Breast epithelium (tissue), 3 donors: ENCODE measurements at regions not wholly inside any gene's neighbourhood (a gene's known extent, or its start where the extent isn't known, plus 50 kb on each side); places are given as distances from the start of the nearest gene placed in this dataset.

Experiments used
- POLR2A ChIP-seq: fragments of 450-650 bp; IDR thresholded peaks from one replicate; pipeline ENCODE4 v1.6.1; 2016; ENCODE audit warnings: antibody characterized with exemption, mild to moderate bottlenecking, moderate library complexity
- POLR2AphosphoS5 ChIP-seq, 3 donors: sonication (generic); formaldehyde crosslinking; IDR thresholded peaks; one replicate each; pipeline ENCODE4 v1.6.1; 2017; ENCODE audit warnings: antibody characterized with exemption in 3 of 3
- TF ChIP-seq, protein P1 (sequence below), 3 donors: fragments of 450-650 bp; IDR thresholded peaks; one replicate each; pipeline ENCODE4 v1.5.1; 2016 to 2017; ENCODE audit warnings: antibody characterized with exemption in 3 of 3, mild to moderate bottlenecking in 3 of 3, moderate library complexity in 3 of 3

DNA sequence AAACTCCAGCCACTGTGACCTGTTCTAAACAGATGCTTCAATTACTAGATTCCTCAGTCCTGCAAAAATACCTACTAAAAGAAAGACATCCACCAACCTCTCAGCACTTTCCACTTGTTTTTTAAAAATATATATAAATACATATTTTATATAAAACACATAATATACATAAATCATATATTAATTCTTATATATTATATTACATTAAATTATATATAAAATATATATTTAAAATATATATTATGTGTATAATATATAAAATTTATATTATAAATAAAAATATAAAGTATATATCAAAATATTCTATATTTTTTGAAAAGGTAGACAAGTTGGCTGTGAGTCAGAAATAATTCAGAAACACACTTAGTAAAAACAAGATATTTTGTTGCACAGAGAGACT is 2371.8 kb upstream of the ACO1 start:
- TF ChIP-seq POLR2A (no peak), POLR2AphosphoS5 (IDR thresholded peaks at IDR 0.05) (no peak)
- TF ChIP-seq, protein P1, sequence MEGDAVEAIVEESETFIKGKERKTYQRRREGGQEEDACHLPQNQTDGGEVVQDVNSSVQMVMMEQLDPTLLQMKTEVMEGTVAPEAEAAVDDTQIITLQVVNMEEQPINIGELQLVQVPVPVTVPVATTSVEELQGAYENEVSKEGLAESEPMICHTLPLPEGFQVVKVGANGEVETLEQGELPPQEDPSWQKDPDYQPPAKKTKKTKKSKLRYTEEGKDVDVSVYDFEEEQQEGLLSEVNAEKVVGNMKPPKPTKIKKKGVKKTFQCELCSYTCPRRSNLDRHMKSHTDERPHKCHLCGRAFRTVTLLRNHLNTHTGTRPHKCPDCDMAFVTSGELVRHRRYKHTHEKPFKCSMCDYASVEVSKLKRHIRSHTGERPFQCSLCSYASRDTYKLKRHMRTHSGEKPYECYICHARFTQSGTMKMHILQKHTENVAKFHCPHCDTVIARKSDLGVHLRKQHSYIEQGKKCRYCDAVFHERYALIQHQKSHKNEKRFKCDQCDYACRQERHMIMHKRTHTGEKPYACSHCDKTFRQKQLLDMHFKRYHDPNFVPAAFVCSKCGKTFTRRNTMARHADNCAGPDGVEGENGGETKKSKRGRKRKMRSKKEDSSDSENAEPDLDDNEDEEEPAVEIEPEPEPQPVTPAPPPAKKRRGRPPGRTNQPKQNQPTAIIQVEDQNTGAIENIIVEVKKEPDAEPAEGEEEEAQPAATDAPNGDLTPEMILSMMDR (IDR thresholded peaks at IDR 0.05) = no peak
